Tibial nerve (tissue), 4 donors: ENCODE measurements at regions not wholly inside any gene's neighbourhood (a gene's known extent, or its start where the extent isn't known, plus 50 kb on each side); places are given as distances from the start of the nearest gene placed in this dataset.

Experiments used
- DNase-seq, 2 donors: peaks; one replicate each; pipeline ENCODE4 v3.0.0-alpha.2; 2019; ENCODE audit warnings: low spot score in 2 of 2
- H3K27ac ChIP-seq, 4 donors: fragments of 200-600 bp; sonication (generic) in 3 of 4; one replicate each; pipeline ENCODE4 v1.5.1; 2017 to 2019; ENCODE audit warnings: mild to moderate bottlenecking in 1 of 4
- H3K27me3 ChIP-seq, 2 donors: fragments of 200-600 bp; sonication (generic) in 1 of 2; one replicate each; pipeline versions ENCODE4 v1.5.1 to v1.6.0; 2017 to 2019
- H3K36me3 ChIP-seq, 3 donors: fragments of 200-600 bp; sonication (generic); one replicate each; pipeline ENCODE4 v1.5.1; 2018 to 2019
- H3K4me1 ChIP-seq, 4 donors: fragments of 200-600 bp; sonication (generic) in 3 of 4; one replicate each; pipeline ENCODE4 v1.5.1; 2017 to 2019
- H3K4me3 ChIP-seq, 4 donors: fragments of 200-600 bp; sonication (generic) in 3 of 4; one replicate each; pipeline ENCODE4 v1.5.1; 2017 to 2019; ENCODE audit warnings: mild to moderate bottlenecking in 1 of 4, moderate library complexity in 1 of 4
- H3K9me3 ChIP-seq, 4 donors: fragments of 200-600 bp; sonication (generic) in 3 of 4; one replicate each; pipeline ENCODE4 v1.5.1; 2017 to 2019
- EP300 ChIP-seq, 2 donors: sonication (generic); formaldehyde crosslinking; IDR thresholded peaks; one replicate each; pipeline ENCODE4 v1.6.1; 2017; ENCODE audit warnings: antibody characterized with exemption in 2 of 2, mild to moderate bottlenecking in 1 of 2
- POLR2A ChIP-seq, 2 donors: fragments of 450-650 bp; IDR thresholded peaks; one replicate each; pipeline ENCODE4 v1.6.1; 2017; ENCODE audit warnings: antibody characterized with exemption in 2 of 2, mild to moderate bottlenecking in 2 of 2, moderate library complexity in 2 of 2
- WGBS, 2 donors: methylation state at CpG; one replicate each; pipeline ENCODE4 v1.1.5; 2018; 5-methylcytosine and 5-hydroxymethylcytosine counted together
- TF ChIP-seq, protein P1 (sequence below), 5 experiments: fragments of 200-600 bp in 3 of 5; fragments of 450-650 bp in 2 of 5; sonication (generic) in 3 of 5; IDR thresholded peaks; one replicate each; pipeline ENCODE4 v1.5.1; 2016 to 2019; ENCODE audit warnings: antibody characterized with exemption in 5 of 5, mild to moderate bottlenecking in 3 of 5, moderate library complexity in 2 of 5

DNA sequence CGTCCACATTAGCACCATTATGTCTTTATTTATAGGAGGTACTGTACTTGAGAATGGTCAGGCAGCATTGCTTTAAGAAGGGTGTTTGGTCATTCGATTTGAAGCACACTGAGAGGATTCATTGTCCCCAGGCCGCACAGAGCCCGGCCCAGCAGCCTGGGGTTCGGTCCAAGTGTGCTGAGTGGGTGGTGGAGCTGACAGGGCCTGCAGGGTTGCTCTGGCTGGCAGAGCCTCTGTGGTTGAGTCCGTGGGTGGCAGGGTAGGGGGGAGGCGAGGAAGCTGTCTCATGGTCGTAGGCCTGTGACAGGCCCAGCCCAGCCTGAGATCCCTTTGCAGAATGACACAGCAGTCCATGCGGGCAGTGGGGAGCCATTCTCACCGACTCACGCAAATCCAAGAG is 227.7 kb upstream of the TOPAZ1 start:
- WGBS, 2 donors: 69 to 74% methylated on average over 4 to 11 of the region's 11 CpGs
- Histone ChIP-seq H3K4me3 (no peak overlapping the region), H3K9me3 (no peaks in the 10 kb centered on the region), H3K4me1 (no peaks in the 10 kb centered on the region), H3K36me3 (no peaks in the 10 kb centered on the region), H3K27me3 (no peaks in the 10 kb centered on the region), H3K27ac (peak overlapping the region in 2 of 4 donors; percentile 58 to 67)
- TF ChIP-seq POLR2A (IDR thresholded peaks at IDR 0.05) (no peak), EP300 (IDR thresholded peaks at IDR 0.05) (peak in 1 of 2 donors; percentile 5)
- DNase-seq: no peak

DNA sequence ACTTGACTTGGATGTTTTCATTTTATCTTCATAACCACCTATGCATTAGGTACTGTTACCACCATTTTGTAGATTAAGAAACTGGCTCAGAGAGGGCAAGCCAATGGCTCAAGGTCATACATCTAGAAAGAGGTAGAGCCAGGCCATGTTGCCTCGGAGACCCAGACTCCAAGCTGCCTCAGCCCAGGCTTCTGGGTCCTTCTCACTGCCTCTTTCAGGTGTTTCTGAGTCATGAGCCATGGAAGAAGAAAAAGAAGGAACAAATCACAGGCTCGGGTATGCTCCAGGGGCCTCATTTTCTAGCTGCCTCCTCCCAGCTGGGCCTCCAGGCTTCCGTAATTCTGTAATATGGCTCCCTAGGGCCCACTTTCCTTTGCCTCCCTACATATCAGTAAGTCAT is 226.5 kb upstream of the TOPAZ1 start:
- no peak for TF ChIP-seq EP300 (IDR thresholded peaks at IDR 0.05)
- TF ChIP-seq, protein P1, sequence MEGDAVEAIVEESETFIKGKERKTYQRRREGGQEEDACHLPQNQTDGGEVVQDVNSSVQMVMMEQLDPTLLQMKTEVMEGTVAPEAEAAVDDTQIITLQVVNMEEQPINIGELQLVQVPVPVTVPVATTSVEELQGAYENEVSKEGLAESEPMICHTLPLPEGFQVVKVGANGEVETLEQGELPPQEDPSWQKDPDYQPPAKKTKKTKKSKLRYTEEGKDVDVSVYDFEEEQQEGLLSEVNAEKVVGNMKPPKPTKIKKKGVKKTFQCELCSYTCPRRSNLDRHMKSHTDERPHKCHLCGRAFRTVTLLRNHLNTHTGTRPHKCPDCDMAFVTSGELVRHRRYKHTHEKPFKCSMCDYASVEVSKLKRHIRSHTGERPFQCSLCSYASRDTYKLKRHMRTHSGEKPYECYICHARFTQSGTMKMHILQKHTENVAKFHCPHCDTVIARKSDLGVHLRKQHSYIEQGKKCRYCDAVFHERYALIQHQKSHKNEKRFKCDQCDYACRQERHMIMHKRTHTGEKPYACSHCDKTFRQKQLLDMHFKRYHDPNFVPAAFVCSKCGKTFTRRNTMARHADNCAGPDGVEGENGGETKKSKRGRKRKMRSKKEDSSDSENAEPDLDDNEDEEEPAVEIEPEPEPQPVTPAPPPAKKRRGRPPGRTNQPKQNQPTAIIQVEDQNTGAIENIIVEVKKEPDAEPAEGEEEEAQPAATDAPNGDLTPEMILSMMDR (IDR thresholded peaks at IDR 0.05): no peak
- TF ChIP-seq POLR2A (IDR thresholded peaks at IDR 0.05): no peak
- peaks cover 0 to 5% of the 10 kb centered on the region in 2 donors for H3K27me3 ChIP-seq
- no peaks in the 10 kb centered on the region for H3K9me3 ChIP-seq
- 78 to 81% methylated on average over 3 of the region's 3 CpGs for WGBS, 2 donors
- DNase-seq: no peak
- no peak overlapping the region for H3K27ac ChIP-seq
- H3K36me3 ChIP-seq: no peaks in the 10 kb centered on the region
- H3K4me3 ChIP-seq: no peak overlapping the region
- no peaks in the 10 kb centered on the region for H3K4me1 ChIP-seq

DNA sequence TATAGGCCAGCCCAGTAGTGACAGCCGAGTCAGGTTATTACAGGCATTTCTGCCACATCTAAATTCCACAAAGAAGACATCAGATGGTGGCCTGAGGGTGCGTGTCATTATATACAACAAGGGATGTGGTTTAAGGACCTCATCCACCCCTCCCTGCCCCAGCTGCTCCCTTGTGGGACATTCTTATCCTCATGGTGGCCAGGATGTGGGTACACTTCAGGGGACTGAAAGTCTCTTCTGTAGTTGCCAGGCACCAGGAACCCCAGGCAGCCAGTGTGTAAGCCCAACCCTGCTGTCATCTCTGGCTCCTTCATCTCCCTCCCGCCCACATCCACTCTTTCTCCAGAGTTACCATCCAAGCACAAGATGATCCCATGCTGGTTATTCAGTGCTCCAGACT is 224.9 kb upstream of the TOPAZ1 start:
- Histone ChIP-seq H3K4me3 (no peak overlapping the region), H3K4me1 (peaks cover 0 to 6% (median 0%) of the 10 kb centered on the region in 4 donors), H3K9me3 (no peaks in the 10 kb centered on the region), H3K27me3 (peaks cover 0 to 15% of the 10 kb centered on the region in 2 donors), H3K27ac (no peak overlapping the region), H3K36me3 (no peaks in the 10 kb centered on the region)
- TF ChIP-seq EP300 (IDR thresholded peaks at IDR 0.05) (no peak), POLR2A (IDR thresholded peaks at IDR 0.05) (no peak)
- TF ChIP-seq, protein P1 (IDR thresholded peaks at IDR 0.05): no peak
- WGBS, 2 donors: 80 to 92% methylated on average over 3 of the region's 3 CpGs
- DNase-seq: no peak

DNA sequence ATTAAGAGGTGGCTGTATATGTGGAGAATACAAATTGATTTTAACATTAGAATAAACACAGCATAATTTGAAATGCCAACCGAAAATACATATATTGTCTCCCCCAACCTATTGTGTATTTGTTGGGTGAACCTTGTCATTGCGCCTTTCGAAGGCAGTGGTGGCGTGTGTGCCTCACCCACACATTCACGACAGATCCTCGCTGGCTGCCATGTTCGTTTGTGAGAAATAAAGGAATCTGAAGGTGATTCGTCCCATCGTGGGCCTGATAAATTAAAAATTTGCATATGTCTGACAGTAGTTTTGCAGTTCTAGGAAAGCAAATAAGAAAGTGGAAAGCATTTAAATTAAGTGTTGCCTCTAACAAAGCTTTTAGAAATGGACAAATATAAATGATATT is 222.8 kb upstream of the TOPAZ1 start:
- H3K9me3 ChIP-seq: no peaks in the 10 kb centered on the region
- 89 to 91% methylated on average over 9 of the region's 9 CpGs for WGBS, 2 donors
- no peaks in the 10 kb centered on the region for H3K36me3 ChIP-seq
- DNase-seq: no peak
- TF ChIP-seq EP300 (IDR thresholded peaks at IDR 0.05): no peak
- no peak for TF ChIP-seq POLR2A (IDR thresholded peaks at IDR 0.05)
- H3K4me3 ChIP-seq: no peak overlapping the region
- peaks cover 0 to 13% (median 0%) of the 10 kb centered on the region in 4 donors for H3K4me1 ChIP-seq
- H3K27ac ChIP-seq: no peak overlapping the region
- peaks cover 0 to 30% of the 10 kb centered on the region in 2 donors for H3K27me3 ChIP-seq

DNA sequence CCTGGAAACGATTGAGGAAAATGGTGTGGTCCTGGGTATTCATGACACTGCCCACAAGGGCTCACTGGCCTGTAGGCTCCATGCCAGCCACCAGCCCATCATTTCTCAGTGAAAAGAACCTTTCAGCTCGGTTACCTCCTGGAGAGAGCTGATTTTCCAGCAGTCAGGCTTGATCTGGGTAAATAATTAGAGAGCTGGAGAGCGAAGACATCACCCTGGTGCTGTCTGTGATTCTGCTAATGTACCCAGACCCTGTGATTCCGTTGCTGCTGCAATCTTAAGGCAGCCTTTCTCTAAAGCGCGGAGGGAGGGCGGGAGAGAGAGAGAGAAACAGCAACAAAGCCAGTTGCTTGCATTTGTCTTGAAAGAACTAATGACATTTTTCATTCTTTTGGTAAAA is 221.9 kb upstream of the TOPAZ1 start:
- Histone ChIP-seq H3K9me3 (no peaks in the 10 kb centered on the region), H3K4me1 (peaks cover 0 to 13% (median 0%) of the 10 kb centered on the region in 4 donors), H3K27ac (peak overlapping the region in 1 of 4 donors; percentile 8), H3K36me3 (no peaks in the 10 kb centered on the region), H3K4me3 (no peak overlapping the region), H3K27me3 (peaks cover 0 to 30% of the 10 kb centered on the region in 2 donors)
- 49 to 59% methylated on average over 7 of the region's 7 CpGs for WGBS, 2 donors
- no peak for DNase-seq
- TF ChIP-seq, protein P1 (IDR thresholded peaks at IDR 0.05): no peak
- TF ChIP-seq POLR2A (IDR thresholded peaks at IDR 0.05): no peak
- TF ChIP-seq EP300 (IDR thresholded peaks at IDR 0.05): no peak

DNA sequence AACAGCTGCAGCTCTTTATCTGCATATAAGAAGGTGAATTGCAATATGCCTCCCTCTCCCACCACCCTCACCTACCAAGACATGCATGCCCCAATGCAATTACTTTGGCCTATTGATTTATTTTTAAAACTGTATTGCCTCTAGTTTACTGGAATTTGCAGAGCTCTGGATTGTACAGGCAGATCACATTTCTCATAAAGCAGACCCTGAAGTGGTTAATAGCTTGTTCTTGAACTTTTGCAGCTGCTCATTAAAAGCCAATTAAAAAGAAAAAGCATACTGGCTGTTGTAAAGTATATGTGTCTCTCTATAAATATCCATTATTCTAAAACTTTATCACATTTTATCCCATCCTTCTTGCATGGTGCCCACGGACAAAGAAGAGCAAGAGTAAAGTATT is 221.5 kb upstream of the TOPAZ1 start:
- DNase-seq: no peak
- Histone ChIP-seq H3K4me1 (peaks cover 0 to 13% (median 0%) of the 10 kb centered on the region in 4 donors), H3K36me3 (no peaks in the 10 kb centered on the region), H3K27ac (no peak overlapping the region), H3K4me3 (no peak overlapping the region), H3K27me3 (peaks cover 0 to 30% of the 10 kb centered on the region in 2 donors), H3K9me3 (no peaks in the 10 kb centered on the region)
- 54 to 92% methylated on average over 1 of the region's 1 CpG for WGBS, 2 donors
- TF ChIP-seq POLR2A (IDR thresholded peaks at IDR 0.05): no peak
